ENCODE measurements at regions not wholly inside any gene's neighbourhood (a gene's known extent, or its start where the extent isn't known, plus 50 kb on each side); places are given as distances from the start of the nearest gene placed in this dataset.
"Not testable (repeated sequence)": the region's sequence is repeated elsewhere in the genome, so short reads cannot be mapped to it uniquely, and the experiment has no call there.

DNA sequence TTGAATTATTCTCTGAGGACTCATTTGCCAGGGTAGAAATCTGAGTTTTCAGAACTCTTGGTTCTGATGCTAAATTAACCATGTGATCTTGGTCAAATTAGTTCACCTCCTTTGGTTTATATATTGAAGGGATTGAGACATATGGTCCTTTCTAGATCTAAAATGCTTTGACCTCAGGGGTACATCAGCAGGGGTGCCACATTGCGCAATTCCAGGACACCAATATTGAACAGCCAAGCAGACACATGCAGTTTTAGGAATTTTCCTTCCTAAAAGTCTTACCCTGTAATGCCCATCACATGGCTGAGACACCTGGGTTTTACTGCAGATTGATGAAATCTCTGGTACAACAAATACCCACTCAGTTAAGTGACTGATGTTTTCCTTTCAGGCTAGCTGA, 254.4 kb upstream of the NCAM1 start:
- DNase-seq (ENCODE audit: low spot score) = no peak

DNA sequence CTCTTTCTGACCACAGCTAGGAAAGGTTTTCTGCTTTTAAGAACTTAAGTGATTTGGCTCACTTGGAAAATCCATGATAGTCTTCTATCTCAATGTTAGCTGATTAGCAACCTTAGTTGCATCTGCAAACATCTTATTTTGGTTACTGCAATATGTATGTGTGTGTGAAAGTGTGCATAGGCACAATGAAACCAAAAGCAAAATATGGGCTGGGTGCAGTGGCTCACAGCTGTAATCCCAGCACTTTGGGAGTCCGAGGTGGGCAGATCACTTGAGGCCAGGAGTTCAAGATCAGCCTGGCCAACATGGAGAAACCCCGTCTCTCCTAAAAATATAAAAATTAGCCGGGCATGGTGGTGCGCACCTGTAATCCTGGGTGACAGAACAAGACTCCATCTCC, 246.9 kb upstream of the NCAM1 start:
- DNase-seq (ENCODE audit: low spot score) = not testable (repeated sequence)

DNA sequence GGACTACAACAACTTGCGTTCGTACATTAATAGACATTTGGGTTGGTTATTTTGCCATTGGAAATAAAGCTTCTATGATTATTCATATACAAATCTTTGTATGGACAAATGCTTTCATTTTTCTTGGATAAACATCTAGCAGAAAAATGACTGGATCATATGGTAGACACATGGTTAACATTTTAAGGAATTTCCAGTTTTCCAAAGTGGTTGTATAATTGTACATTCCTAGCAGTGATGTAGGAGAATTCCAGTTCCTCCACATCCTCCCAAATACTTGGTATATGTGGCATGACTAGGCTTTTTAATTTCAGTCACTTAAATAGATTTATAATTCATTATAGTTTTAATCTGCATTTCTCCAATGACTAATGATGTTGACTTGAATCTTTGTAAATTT, 246.2 kb upstream of the NCAM1 start:
- DNase-seq (ENCODE audit: low spot score) = no peak

DNA sequence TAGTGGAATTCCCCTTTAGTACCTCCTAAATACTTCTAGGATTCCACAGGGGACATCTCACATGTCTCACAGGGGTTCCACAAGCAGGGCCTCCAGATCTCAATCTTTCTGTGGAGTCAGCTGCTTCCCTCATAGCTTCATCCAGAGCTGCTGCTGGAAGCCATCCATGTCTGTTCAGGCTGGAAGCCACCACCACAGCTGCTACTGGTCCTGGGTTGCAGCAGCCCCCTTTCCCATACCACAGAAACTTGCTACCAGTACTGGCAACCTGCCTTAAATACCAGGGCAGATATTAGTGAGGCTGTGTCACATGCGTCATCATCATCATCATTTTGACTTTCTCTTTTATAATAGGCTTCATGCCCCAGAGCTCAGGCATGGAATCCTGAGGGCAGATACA, 242.7 kb upstream of the NCAM1 start:
- no peak for DNase-seq (ENCODE audit: low spot score)

- no peak for DNase-seq (ENCODE audit: low spot score)
Measured at GRCh38 chr11:112719736-112720525, 241.3 kb upstream of the NCAM1 start.

- no peak for DNase-seq (ENCODE audit: low spot score)
Measured at GRCh38 chr11:112722148-112722547, 239.1 kb upstream of the NCAM1 start.

- no peak for DNase-seq (ENCODE audit: low spot score)
Measured at GRCh38 chr11:112722876-112723275, 238.3 kb upstream of the NCAM1 start.

DNA sequence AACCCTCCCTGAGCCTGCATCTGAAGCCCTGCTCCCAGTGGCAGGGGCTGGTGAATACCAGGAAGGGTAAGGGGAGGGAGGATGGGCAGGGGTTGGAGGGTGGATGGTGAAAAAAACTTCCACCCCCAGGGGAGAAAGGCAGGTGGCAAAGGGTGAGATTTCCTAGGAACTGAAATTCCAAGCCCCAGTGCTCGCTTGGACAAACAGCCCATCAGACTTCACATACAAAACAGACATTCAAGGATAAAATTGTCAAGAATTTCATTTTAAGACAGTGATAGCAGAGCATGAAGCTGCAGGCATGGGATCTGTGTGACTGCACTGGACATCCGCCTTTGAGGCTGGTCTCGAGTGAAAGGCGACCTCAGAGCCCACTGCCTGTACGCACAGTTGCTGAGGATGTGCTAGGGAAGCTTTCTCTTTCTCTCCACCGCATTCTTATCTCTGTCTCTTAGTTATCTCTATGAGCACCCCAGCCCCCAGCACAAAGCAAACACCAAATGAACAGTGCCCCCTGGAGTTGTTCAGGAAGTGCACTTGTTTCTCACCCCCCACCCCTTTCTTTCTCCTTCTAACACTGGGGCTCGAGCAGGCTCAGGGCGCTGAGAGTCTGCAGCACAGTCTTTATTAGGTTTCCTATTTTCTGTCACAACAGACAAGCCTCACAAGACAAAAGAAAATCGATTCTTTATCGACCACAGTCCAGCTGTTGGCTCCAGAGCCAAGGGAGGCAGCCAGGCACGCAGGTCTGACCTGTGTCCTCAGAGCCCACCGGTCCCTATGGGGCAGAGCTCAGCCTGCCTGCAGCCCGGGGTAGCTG, 237.3 kb upstream of the NCAM1 start:
- DNase-seq (ENCODE audit: low spot score) = no peak

DNA sequence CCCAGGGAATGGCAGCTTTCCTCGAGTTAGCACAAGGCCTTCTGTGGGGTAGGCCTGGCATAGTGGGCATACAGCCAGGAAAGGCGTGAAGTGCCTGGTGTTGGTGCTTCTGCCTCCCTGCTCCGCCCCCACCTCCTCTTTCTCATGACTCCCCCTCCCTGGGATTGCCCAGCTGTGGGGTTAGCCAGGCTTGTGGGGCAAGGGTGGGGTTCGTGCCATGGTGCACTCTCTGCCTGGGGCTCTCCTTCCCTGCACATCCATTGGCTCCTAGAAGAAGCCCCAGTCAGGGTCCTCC, 236.8 kb upstream of the NCAM1 start:
- no peak for DNase-seq (ENCODE audit: low spot score)

GRCh38 chr11:112725636-112726035, 235.6 kb upstream of the NCAM1 start:
- no peak for DNase-seq (ENCODE audit: low spot score)

- no peak for DNase-seq (ENCODE audit: low spot score)
Measured at GRCh38 chr11:112727341-112727841, 233.8 kb upstream of the NCAM1 start.

DNA sequence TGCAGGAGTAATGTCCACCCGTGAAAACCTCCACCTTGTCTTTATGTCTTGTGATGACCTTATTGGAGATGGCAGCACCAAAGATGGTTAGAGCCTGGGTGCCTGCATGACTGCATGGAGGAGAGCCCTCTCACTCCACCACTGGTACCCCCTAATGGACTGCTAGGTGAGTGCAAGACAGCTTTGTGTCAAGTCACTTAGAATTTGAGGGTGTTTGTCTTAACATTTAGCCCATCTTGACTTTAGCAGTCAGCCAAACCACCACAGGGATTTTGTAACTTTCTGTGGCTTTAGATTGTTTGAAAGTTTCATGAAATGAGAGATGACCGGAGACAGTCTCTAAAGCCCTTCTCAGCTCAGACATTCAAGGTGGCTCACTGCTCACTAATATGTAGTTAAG, 232.9 kb upstream of the NCAM1 start:
- DNase-seq (ENCODE audit: low spot score) = no peak

- DNase-seq (ENCODE audit: low spot score) = no peak
Measured at GRCh38 chr11:112728716-112729115, 232.5 kb upstream of the NCAM1 start.

DNA sequence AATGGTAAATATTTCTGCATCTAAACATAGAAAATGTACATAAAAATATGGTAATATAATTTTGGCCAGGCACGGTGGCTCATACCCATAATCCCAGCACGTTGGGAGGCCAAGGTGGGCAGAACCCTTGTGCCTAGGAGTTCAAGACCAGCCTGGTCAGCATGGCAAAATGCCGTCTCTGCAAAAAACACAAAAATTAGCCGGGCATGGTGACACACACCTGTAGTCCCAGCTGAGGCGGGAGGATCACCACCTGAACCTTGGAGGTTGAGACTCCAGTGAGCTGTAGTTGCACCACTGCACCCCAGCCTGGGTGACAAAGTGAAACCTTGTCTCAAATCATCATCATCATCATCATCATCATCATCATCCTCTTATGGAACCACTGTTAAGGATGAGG, 230.6 kb upstream of the NCAM1 start:
- DNase-seq (ENCODE audit: low spot score) = no peak

GRCh38 chr11:112731538-112731937, 229.7 kb upstream of the NCAM1 start:
- no peak for DNase-seq (ENCODE audit: low spot score)

- DNase-seq (ENCODE audit: low spot score) = no peak
Measured at GRCh38 chr11:112732031-112732430, 229.2 kb upstream of the NCAM1 start.

GRCh38 chr11:112734207-112734606, 227.0 kb upstream of the NCAM1 start:
- DNase-seq (ENCODE audit: low spot score) = no peak

GRCh38 chr11:112735470-112735869, 225.8 kb upstream of the NCAM1 start:
- no peak for DNase-seq (ENCODE audit: low spot score)

DNA sequence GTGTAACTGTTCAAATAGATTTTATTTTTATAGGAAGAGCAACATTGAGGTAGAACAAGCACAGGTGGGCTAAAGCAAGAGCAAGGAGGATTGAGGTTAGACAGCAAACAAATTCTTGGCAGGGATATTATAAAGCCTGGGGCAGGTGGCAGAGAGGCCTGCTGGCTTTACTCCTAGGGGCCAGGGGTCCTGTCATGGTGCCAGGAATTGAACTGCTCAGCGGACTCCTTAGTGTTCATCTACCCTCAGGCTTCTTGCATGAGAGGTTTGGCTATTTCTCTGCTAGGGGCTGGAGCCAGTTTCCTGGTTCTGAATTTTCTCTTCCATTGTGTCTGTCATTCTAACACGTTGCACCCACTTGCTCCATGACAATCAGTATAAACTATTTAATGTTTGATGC, 217.2 kb upstream of the NCAM1 start:
- no peak for DNase-seq (ENCODE audit: low spot score)

- DNase-seq (ENCODE audit: low spot score) = no peak
Measured at GRCh38 chr11:112745973-112746372, 215.2 kb upstream of the NCAM1 start.

- no peak for DNase-seq (ENCODE audit: low spot score)
Measured at GRCh38 chr11:112748252-112748651, 213.0 kb upstream of the NCAM1 start.

GRCh38 chr11:112748713-112749543, 212.3 kb upstream of the NCAM1 start:
- no peak for DNase-seq (ENCODE audit: low spot score)

DNA sequence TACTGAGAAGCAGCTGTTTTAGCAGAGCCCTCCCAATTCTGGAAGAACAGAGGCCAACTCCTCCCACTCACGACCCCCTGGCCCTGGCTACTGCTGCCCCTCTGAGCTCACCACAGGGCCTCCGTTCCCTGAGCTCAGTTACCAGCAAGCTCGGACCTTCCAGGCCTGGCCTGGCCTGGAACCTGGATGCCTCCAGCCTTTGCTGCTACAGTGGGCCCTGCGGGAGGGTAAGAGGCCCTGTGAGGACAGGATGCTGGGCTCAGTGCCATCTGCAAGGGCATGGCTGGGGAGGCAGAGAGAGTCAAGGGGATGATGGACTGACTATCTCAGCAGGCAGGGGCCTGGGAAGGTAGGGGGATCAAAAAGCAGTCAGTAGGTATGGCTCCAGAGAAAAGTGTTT, 209.9 kb upstream of the NCAM1 start:
- no peak for DNase-seq (ENCODE audit: low spot score)

Data from CD4-positive, alpha-beta T cell treated with Interleukin-6 at 100 ng/mL for 8 hours (primary cell).